Neural cell (in vitro differentiated cells): ENCODE measurements at regions not wholly inside any gene's neighbourhood (a gene's known extent, or its start where the extent isn't known, plus 50 kb on each side); places are given as distances from the start of the nearest gene placed in this dataset.

Experiments
- CTCF ChIP-seq: fragments of 450-650 bp; IDR thresholded peaks from 2 replicates; pipeline ENCODE4 v1.5.1; 2014; ENCODE audit warnings: antibody characterized with exemption, mild to moderate bottlenecking, moderate library complexity; ENCODE audit not compliant: poor library complexity, severe bottlenecking
- EZH2 ChIP-seq: fragments of 200-600, 300-800 bp; shearing (Covaris generic), sonication (generic); IDR thresholded peaks from 2 replicates; pipeline ENCODE4 v1.6.1; 2014; ENCODE audit warnings: antibody characterized with exemption, low read length, borderline replicate concordance, mild to moderate bottlenecking; ENCODE audit not compliant: insufficient read depth, poor library complexity, severe bottlenecking

- TF ChIP-seq CTCF (no peak), EZH2 (no peak)
Observed at GRCh38 chr11:98185245-98185644, 835.5 kb upstream of the CNTN5 start.
